Vagina (tissue), 2 donors: ENCODE measurements at regions not wholly inside any gene's neighbourhood (a gene's known extent, or its start where the extent isn't known, plus 50 kb on each side); places are given as distances from the start of the nearest gene placed in this dataset.
"Not testable (repeated sequence)": the region's sequence is repeated elsewhere in the genome, so short reads cannot be mapped to it uniquely, and the experiment has no call there.

ENCODE experiments used
- DNase-seq, 2 donors: peaks; one replicate each; pipeline ENCODE4 v3.0.0-alpha.2; 2017; ENCODE audit errors: extremely low spot score in 2 of 2
- H3K27ac ChIP-seq: fragments of 200-600 bp; sonication (generic); one replicate; pipeline ENCODE4 v1.5.1; 2019
- H3K27me3 ChIP-seq: fragments of 200-600 bp; sonication (generic); one replicate; pipeline ENCODE4 v1.5.1; 2019
- H3K36me3 ChIP-seq, 2 donors: fragments of 200-600 bp; sonication (generic); one replicate each; pipeline ENCODE4 v1.5.1; 2017 to 2019
- H3K4me1 ChIP-seq: fragments of 200-600 bp; sonication (generic); one replicate; pipeline ENCODE4 v1.5.1; 2019
- H3K4me3 ChIP-seq, 2 donors: fragments of 200-600 bp; sonication (generic); 1 replicate in 1 of 2; 2 replicates in 1 of 2; pipeline ENCODE4 v1.5.1; 2016 to 2019
- H3K9me3 ChIP-seq: fragments of 200-600 bp; sonication (generic); one replicate; pipeline ENCODE4 v1.5.1; 2019
- POLR2A ChIP-seq, 2 donors: fragments of 450-650 bp; IDR thresholded peaks; one replicate each; pipeline ENCODE4 v1.6.1; 2017; ENCODE audit warnings: antibody characterized with exemption in 2 of 2, mild to moderate bottlenecking in 2 of 2, moderate library complexity in 2 of 2
- POLR2AphosphoS5 ChIP-seq, 2 donors: sonication (generic); formaldehyde crosslinking; IDR thresholded peaks; one replicate each; pipeline ENCODE4 v1.9.0; 2017; ENCODE audit warnings: antibody characterized with exemption in 2 of 2, mild to moderate bottlenecking in 2 of 2, low read depth in 1 of 2; ENCODE audit not compliant: insufficient read depth in 1 of 2
- intact Hi-C: fragments of 100-400 bp; cut with DNase I; formaldehyde crosslinking; loops from one replicate; pipeline ENCODE4 v1.15.1; 2023
- TF ChIP-seq, protein P1 (sequence below), 3 experiments: fragments of 450-650 bp in 2 of 3; fragments of 200-600 bp in 1 of 3; sonication (generic) in 1 of 3; IDR thresholded peaks; one replicate each; pipeline ENCODE4 v1.5.1; 2017 to 2019; ENCODE audit warnings: antibody characterized with exemption in 3 of 3, mild to moderate bottlenecking in 2 of 3, moderate library complexity in 2 of 3

DNA sequence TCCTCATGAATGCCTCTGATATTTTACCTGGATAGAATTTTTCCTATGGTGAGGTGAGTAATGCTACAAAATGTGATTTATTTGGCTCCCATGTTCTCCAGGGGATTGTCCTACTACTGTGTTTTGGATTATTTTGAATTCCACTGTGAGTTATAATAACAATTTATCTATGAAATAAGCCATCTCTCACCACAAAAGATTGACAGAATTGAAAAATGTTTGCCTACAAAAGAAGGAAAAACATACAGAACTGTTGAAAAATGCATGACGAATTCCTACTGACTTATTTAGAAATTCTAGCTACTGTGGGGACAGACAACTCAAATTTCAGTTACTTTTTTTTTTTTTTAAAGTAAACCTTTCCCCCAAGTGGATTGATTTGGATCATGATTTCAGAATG is 463.7 kb upstream of the GRIN3A start:
- intact Hi-C loops = no loop called here
- no peak for DNase-seq
- Histone ChIP-seq H3K27me3 (no peaks in the 10 kb centered on the region), H3K36me3 (no peaks in the 10 kb centered on the region), H3K4me1 (no peaks in the 10 kb centered on the region), H3K27ac (no peak overlapping the region), H3K4me3 (no peak overlapping the region), H3K9me3 (no peaks in the 10 kb centered on the region)
- TF ChIP-seq POLR2A (IDR thresholded peaks at IDR 0.05) (no peak), POLR2AphosphoS5 (IDR thresholded peaks at IDR 0.05; ENCODE audit: insufficient read depth in 1 of 2, low read depth in 1 of 2) (no peak)
- TF ChIP-seq, protein P1, sequence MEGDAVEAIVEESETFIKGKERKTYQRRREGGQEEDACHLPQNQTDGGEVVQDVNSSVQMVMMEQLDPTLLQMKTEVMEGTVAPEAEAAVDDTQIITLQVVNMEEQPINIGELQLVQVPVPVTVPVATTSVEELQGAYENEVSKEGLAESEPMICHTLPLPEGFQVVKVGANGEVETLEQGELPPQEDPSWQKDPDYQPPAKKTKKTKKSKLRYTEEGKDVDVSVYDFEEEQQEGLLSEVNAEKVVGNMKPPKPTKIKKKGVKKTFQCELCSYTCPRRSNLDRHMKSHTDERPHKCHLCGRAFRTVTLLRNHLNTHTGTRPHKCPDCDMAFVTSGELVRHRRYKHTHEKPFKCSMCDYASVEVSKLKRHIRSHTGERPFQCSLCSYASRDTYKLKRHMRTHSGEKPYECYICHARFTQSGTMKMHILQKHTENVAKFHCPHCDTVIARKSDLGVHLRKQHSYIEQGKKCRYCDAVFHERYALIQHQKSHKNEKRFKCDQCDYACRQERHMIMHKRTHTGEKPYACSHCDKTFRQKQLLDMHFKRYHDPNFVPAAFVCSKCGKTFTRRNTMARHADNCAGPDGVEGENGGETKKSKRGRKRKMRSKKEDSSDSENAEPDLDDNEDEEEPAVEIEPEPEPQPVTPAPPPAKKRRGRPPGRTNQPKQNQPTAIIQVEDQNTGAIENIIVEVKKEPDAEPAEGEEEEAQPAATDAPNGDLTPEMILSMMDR (IDR thresholded peaks at IDR 0.05) = no peak

- TF ChIP-seq, protein P1 (IDR thresholded peaks at IDR 0.05) = no peak
- TF ChIP-seq POLR2A (IDR thresholded peaks at IDR 0.05) (no peak), POLR2AphosphoS5 (IDR thresholded peaks at IDR 0.05; ENCODE audit: insufficient read depth in 1 of 2, low read depth in 1 of 2) (no peak)
- H3K27me3 ChIP-seq = no peaks in the 10 kb centered on the region
- H3K36me3 ChIP-seq = no peaks in the 10 kb centered on the region
- no peaks in the 10 kb centered on the region for H3K9me3 ChIP-seq
- no peak for DNase-seq
- intact Hi-C loops = no loop called here
- no peak overlapping the region for H3K27ac ChIP-seq
- H3K4me1 ChIP-seq = no peaks in the 10 kb centered on the region
- no peak overlapping the region for H3K4me3 ChIP-seq
Observed at GRCh38 chr9:102185962-102186361, 447.5 kb upstream of the GRIN3A start.

- H3K27ac ChIP-seq = no peak overlapping the region
- no peaks in the 10 kb centered on the region for H3K36me3 ChIP-seq
- TF ChIP-seq, protein P1 (IDR thresholded peaks at IDR 0.05) = no peak
- TF ChIP-seq POLR2A (IDR thresholded peaks at IDR 0.05) (no peak), POLR2AphosphoS5 (IDR thresholded peaks at IDR 0.05; ENCODE audit: insufficient read depth in 1 of 2, low read depth in 1 of 2) (no peak)
- no peaks in the 10 kb centered on the region for H3K9me3 ChIP-seq
- no peaks in the 10 kb centered on the region for H3K27me3 ChIP-seq
- H3K4me1 ChIP-seq = no peaks in the 10 kb centered on the region
- DNase-seq = no peak
- no peak overlapping the region for H3K4me3 ChIP-seq
- intact Hi-C loops = no loop called here
Observed at GRCh38 chr9:102185371-102185770, 446.9 kb upstream of the GRIN3A start.

DNA sequence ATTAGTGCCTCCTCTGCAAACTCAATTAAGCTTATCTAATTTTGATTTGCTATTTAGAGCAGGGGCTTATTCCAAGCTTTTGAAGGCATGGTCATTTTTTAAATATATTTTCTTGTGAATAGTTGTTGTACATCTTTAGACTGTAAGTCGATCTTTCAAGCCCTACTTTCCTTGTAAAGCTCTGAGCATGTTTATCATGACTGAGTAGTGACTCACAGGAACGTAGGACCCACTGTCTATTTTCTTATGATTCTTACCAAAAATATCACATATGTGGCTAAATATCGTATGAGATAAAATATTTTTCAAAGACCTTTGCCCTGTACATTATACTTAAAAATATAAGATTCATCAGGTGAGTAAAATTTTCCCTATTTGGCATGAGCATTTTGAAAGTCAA is 440.4 kb upstream of the GRIN3A start:
- TF ChIP-seq, protein P1 (IDR thresholded peaks at IDR 0.05) = no peak
- TF ChIP-seq POLR2A (IDR thresholded peaks at IDR 0.05) (no peak), POLR2AphosphoS5 (IDR thresholded peaks at IDR 0.05; ENCODE audit: insufficient read depth in 1 of 2, low read depth in 1 of 2) (no peak)
- no peaks in the 10 kb centered on the region for H3K27me3 ChIP-seq
- no peak for DNase-seq
- H3K27ac ChIP-seq = no peak overlapping the region
- no peaks in the 10 kb centered on the region for H3K36me3 ChIP-seq
- no peak overlapping the region for H3K4me3 ChIP-seq
- intact Hi-C loops = no loop called here
- H3K4me1 ChIP-seq = no peaks in the 10 kb centered on the region
- H3K9me3 ChIP-seq = no peaks in the 10 kb centered on the region

GRCh38 chr9:102174202-102174601 is 435.8 kb upstream of the GRIN3A start:
- H3K36me3 ChIP-seq, H3K9me3 ChIP-seq, DNase-seq, H3K27me3 ChIP-seq, H3K4me1 ChIP-seq, intact Hi-C loops, H3K27ac ChIP-seq, H3K4me3 ChIP-seq: not testable (repeated sequence)

GRCh38 chr9:102164247-102164646 is 425.8 kb upstream of the GRIN3A start:
- H3K27ac ChIP-seq = no peak overlapping the region
- TF ChIP-seq POLR2A (IDR thresholded peaks at IDR 0.05) = no peak
- TF ChIP-seq, protein P1 (IDR thresholded peaks at IDR 0.05) = no peak
- TF ChIP-seq POLR2AphosphoS5 (IDR thresholded peaks at IDR 0.05; ENCODE audit: insufficient read depth in 1 of 2, low read depth in 1 of 2) = no peak
- H3K4me3 ChIP-seq = no peak overlapping the region
- no peaks in the 10 kb centered on the region for H3K9me3 ChIP-seq
- no peaks in the 10 kb centered on the region for H3K4me1 ChIP-seq
- H3K27me3 ChIP-seq = no peaks in the 10 kb centered on the region
- H3K36me3 ChIP-seq = no peaks in the 10 kb centered on the region
- no peak for DNase-seq
- intact Hi-C loops = no loop called here

DNA sequence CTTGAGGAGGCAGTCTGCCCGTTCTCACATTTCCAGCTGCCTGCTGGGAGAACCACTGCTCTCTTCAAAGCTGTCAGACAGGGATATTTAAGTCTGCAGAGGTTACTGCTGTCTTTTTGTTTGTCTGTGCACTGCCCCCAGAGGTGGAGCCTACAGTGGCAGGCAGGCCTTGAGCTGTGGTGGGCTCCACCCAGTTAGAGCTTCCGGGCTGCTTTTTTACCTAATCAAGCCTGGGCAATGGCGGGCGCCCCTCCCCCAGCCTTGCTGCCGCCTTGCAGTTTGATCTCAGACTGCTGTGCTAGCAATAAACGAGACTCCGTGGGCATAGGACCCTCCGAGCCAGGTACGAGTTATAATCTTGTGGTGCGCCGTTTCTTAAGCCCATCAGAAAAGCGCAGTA is 414.6 kb upstream of the GRIN3A start:
- H3K36me3 ChIP-seq, H3K27me3 ChIP-seq, H3K4me3 ChIP-seq, H3K4me1 ChIP-seq, DNase-seq, intact Hi-C loops, H3K9me3 ChIP-seq, H3K27ac ChIP-seq: not testable (repeated sequence)
